NCI-H2107 treated with DMSO at 0.1 percent for 48 hours (cell line): ENCODE measurements at regions not wholly inside any gene's neighbourhood (a gene's known extent, or its start where the extent isn't known, plus 50 kb on each side); places are given as distances from the start of the nearest gene placed in this dataset.
"Not testable (repeated sequence)": the region's sequence is repeated elsewhere in the genome, so short reads cannot be mapped to it uniquely, and the experiment has no call there.

Experiments used
- DNase-seq: peaks from one replicate; lab custom pipeline; 2025; ENCODE audit not compliant: unreplicated experiment; lab: John Stamatoyannopoulos, UW

DNA sequence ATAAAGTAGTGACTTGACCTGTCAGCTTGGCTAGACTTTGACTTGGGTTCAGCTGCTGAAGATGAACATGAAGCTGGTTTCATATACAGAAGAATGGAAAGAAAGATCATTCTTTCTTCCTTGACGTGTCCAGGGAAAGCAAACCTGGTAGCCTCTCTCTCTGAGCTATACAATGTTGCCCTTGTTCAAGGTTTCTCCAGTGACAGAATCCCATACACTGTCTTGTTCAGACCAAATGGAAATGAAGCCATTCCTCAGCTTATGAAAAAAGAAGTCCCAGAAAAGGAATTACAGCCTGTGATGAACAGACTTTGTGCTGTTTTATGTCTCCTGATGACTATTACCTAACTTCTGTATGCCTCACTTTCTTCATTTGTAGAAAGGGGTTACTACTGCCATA, 349.8 kb upstream of the KLF4 start:
- DNase-seq: no peak

DNA sequence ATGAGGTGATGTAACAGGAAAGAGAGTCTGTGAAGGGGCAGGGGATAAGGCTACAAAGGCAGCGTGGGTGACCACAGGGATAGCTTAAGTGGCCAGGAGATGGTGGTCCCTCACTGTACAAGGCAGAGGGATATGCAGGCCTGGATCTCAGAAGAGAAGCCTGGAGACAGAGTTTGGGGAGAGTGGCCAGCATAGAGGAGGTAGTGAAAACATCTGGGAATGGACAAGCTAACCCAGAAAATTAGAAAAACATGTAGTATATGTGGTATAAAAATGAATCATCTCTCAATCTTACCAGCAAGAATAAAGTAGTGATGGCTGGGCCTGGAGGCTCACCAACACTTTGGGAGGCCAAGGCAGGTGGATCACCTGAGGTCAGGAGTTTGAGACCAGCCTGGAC, 349.2 kb upstream of the KLF4 start:
- no peak for DNase-seq

DNA sequence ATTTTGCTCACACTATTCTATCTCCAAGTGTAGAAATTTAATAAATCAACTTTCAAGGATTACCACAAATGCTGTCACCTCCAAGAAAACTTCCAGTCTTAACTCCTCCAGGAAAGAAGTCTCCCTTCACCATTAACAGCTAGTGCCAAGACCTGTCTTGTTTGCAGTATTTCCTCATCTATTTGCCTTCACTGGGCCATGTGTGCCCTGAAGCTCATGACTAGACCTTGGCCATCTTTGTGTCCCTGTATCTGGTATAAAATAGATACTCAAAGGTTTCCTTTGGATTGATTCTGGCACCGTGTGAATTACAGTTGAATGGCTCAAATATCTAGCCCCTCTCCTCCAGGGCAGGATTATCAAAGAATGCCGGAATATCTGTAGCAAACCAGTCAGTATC, 346.7 kb upstream of the KLF4 start:
- DNase-seq: no peak

DNA sequence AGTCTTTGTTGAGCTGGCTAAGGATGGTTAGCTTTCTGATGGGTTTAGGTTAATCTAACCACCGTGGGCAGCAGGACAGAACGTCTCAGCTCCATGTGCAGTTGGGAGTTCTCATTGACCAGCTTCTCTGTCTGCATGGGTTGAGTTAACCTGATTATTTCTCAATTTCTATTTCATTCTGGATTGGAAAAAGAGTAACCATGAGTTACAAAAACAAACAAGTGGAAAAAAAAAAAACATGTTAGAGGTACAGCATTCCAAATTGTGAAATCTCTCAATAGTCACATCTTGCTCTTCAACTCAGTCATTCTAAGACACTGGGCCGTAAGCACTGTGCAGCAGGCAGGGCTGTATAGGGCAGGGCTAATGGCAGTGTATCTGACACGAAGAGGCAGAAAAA, 343.7 kb upstream of the KLF4 start:
- DNase-seq: no peak

DNA sequence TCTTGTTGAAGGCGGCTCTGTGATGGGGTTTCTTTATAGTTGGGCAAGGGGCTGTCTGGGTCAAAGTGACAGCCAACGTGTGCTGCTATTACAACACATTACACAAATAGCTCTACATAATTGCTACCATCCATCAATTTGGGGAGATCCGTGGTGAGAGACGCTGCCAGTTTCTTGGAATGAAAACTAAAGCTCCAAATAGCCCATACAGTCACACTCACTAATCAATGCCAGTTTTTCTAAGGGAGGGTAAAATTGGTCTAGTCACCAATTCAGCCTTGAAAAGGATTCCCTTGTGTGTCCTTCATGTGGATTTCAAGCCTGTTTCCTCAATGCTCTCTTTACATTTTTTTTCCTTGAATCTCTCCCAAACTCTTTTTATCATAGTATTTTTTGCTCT, 343.3 kb upstream of the KLF4 start:
- no peak for DNase-seq

DNA sequence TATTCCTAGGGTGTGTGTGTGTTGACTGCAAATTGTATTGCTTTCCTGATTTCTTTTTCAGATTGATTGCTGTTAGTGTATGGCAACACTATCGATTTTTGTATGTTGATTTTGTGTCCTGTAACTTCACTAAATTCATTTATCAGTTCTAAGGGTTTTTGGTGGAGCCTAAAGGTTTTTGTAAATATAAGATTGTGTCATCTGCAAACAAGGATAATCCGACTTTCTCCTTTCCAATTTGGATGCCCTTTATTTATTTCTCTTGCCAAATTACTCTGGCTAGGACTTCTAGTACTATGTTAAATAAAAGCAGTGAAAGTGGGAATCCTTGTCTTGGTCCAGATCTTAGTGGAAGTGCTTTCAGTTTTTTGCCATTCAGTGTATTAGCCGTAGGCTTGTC, 340.9 kb upstream of the KLF4 start:
- DNase-seq: no peak

DNA sequence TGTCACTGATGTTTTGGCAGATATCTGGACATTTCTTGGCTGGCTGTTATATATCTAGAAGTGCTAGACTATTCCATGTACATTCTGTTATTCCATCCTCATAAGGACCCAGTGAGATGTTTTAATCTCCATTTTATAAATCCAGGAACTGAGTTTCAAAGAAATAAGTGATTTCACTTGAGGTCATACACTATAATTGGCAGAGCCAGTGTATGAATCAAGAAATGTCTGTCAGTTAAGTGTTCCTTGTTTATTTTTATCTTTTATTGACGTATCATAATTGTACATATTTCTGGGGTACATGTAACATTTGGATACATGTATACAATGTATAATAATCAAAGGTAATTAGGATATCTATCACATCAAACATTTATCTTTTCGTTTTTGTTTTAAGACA, 338.3 kb upstream of the KLF4 start:
- no peak for DNase-seq

DNA sequence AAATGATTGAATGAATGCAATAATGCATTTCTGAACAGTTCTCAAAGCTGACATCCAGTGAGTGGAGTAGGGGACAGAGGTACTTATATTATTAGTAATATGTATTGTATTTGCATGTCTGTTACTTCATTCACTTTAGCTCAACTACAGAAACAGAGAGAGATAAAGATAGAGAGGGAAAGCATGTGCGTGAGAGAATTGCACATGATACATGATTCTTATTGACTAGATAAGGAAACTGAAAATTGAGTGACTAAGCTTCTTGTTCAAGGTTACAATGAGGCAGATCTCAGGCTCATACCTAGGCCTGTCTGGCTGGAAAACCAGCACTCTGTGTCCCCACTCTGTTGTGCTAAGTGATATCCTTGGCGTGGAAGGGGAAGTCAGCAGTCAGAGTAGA, 337.7 kb upstream of the KLF4 start:
- no peak for DNase-seq

DNA sequence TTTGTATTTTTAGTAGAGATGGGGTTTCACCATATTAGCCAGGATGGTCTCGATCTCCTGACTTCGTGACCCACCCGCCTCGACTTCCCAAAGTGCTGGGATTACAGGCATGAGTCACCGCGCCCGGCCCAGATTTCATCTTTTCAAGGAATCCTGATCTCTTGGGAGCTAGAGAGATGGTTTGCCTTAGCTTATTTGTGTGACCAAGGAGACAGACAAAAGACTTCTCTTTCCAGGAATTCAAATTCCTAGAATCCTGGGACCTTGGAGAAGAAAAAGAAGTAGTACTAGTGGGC, 337.1 kb upstream of the KLF4 start:
- not testable (repeated sequence) for DNase-seq

DNA sequence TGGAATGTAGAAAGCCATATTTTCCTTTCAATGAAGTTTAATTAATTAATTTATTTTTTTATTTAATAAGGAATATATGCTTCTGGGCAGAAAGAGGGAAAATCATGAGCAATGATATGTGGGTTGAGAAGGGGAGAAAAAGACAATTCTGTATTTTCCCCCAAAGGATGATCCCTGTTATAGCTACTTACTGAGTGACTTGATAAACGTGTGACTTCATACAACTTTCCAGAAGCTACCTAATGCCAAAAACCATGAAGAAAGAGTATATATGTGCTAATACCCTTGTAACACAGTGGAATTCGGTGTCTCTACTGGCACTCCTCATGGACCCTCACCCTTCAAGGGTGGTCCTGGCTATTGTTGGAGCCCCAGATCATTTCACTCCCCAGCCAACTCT, 335.0 kb upstream of the KLF4 start:
- DNase-seq: no peak

DNA sequence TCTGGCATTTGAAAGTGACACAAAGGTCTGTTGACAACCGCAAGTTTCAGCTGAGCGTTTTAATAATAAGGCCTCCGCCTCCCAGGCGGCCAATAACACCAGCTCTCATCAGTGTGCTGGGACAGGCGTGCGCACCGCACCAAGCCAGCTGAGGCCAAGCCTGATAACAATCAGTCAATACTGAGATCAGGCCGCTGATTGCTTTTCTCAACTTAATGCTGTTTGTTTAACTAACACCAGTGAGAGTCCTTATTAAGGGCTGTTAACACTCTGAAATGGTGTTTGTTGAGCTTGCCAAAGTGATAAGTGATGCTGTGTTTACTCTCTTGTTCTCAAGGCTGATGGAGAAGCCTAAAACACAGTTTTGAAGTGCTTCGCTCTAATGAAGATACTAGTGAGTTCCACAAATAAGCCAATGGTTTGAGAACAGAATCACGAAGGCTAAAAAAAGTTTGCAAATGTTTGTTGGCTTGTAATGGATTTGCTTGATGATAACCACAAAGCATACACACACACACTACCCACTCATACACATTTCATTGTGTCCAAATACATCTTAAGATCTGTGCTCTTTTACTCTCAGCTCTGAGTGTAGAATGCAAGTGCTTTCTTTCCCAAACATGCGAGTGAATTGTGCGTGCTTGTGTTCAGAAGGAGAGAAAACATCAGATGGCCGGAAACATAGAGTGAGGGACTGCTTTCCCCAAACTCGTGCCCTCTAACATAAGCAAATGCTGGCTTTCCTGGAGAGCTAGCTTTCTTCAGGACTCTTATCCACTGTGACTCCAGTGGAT, 330.4 kb upstream of the KLF4 start:
- peak; percentile 0 for DNase-seq

DNA sequence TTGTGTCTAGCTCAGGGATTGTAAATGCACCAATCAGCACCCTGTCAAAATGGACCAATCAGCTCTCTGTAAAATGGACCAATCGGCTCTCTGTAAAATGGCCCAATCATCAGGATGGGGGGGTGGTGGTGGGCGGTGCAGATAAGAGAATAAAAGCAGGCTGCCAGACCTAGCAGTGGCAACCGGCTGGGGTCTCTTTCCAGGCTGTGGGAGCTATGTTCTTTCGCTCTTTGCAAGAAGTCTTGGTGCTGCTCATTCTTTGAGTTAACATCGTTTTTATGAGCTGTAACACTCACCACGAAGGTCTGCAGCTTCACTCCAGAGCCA, 328.9 kb upstream of the KLF4 start:
- not testable (repeated sequence) for DNase-seq

DNA sequence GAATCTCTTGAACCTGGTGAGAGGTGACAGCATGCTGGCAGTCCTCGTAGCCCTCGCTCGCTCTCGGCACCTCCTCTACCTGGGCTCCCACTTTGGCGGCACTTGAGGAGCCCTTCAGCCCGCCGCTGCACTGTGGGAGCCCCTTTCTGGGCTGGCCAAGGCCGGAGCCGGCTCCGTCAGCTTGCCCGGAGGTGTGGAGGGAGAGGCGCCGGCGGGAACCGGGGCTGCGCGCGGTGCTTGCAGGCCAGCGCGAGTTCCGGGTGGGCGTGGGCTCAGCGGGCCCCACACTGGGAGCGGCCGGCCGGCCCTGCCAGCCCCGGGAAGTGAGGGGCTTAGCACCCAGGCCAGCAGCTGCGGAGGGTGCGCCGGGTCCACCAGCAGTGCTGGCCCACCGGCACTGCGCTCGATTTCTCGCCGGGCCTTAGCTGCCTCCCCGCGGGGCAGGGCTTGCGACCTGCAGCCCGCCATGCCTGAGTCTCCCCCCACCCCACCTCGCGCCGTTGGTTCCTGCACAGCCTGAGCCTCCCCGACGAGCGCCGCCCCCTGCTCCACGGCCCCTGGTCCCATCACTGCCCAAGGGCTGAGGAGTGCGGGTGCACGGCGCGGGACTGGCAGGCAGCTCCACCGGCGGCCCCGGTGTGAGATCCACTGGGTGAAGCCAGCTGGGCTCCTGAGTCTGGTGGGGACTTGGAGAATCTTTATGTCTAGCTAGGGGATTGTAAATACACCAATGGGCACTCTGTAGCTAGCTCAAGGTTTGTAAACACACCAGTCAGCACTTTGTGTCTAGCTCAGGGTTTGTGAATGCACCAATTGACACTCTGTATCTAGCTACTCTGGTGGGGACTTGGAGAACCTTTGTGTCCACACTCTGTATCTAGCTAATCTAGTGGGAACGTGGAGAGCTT, 328.3 kb upstream of the KLF4 start:
- not testable (repeated sequence) for DNase-seq

DNA sequence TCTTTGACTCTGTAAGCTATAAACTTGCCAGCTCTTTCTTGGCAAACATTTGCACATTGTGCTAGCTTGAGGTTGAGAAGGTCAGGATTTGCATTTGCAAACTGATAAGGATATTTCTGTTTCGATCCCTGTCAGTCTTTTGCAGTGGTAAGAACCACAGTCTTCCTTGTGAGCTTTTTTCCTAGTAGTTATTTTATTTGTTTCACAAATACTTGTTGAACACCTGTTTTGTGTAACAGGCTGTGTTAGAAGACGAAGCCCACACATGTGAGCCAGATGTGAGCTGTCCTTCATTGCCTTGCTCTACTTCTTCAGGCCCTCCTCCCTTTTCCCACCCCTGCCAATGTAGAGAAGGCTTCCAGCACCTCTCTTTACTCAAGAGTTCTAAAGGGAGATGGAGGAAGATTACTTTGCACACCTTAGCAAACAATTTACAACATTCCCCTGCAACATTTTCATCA, 327.0 kb upstream of the KLF4 start:
- no peak for DNase-seq

DNA sequence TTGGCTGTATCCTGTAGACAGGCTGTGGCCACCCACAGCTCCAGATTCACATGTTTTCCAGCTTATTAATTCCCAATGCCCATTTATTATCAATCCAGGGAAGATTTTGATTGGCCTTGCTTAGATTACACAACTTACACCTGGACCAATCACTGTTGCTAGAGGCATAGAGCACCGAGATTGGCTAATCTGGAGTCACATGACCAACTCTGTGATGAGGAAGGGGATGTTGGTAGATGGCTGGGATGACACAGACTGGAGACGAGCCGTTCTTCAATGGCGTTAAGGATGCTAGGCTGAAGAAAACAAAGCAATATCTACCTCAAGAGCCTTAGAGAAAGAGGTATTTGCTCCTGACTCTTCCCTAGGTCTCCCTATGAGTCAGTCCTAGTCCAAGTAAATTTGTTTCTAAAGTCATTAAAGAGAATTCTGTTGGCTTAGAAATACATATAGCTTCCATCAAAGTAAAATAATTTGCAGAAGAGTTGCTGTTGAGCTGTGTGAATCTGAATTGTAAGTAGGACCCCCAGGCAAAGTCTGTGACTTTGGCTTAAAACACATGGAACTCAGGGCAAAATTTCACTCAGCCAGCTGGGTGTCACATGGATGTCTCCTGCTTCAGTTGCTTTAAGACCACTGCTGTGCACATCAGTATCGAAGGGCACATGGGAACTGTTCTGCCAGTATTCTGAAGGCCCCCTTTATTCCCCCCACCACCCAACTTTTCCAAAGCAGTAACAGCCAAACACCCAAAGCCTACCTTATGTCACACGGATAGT, 326.4 kb upstream of the KLF4 start:
- DNase-seq: no peak

DNA sequence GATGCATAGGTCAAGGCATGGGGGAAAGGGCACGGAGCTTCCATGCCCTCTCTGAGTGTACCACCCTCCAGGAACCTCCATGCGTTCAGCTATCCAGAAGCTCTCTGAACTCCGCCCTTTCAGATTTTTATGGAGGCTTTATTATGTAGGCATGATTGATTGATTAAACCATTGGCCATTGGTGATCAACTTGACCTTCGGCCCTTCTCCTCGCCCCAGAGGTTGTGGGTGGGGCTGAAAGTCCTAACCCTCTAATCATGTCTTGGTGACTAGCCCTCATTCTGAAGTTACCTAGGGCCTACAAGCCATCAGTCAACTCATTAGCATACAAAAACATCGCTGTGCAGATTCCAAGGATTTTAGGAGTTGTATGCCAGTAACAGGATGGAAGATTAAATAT, 323.7 kb upstream of the KLF4 start:
- DNase-seq: no peak

DNA sequence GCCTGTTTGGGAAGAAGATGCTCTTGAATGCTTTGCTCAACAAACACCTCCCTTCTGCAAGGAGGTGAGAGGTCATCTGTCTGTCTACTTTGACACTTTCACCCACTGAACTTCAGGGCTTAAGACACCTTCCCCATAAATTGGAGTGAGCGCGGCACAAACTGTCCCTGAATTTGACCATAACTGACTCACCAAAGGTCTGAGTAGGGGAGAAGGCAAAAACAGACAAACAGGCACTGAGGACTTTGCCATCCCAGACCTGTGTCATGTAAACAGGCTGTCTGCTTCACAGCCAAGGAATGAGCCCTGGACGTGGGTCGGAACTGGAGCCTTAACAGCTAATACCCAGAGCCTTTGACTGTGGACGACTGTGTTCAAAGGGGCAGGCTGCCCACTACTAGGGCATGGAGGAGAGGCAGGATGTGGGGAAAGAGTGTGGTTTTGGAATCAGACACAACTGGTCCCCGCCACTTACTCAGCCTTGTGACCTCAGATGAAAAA, 320.9 kb upstream of the KLF4 start:
- no peak for DNase-seq

DNA sequence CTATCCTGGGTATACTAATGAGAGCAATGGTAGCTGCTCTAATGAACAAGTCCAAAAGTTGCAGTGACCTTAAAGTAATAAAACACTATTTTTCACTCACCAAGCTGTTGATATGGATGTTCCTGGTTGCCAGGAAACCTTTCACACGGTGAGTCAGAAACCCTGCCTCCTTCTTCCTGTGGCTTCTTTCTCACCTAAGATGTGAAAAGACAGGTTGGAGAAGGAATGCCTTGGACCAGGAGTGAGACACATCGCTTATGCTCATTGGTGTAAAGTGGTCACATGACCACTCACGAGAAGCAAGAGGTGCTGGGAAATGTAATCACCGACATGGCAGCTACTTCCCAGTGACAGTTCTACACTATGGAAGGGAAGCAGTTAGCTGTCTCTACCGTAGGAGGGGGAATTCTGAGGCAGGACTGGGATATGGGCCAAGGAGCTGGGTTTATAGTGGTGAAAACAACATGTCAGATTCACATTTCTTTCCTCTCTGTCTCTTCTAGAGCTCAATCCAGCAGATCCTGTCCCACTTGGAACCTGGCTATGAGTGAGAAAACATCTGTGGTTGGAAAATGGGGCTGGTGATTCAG, 320.4 kb upstream of the KLF4 start:
- DNase-seq: no peak

DNA sequence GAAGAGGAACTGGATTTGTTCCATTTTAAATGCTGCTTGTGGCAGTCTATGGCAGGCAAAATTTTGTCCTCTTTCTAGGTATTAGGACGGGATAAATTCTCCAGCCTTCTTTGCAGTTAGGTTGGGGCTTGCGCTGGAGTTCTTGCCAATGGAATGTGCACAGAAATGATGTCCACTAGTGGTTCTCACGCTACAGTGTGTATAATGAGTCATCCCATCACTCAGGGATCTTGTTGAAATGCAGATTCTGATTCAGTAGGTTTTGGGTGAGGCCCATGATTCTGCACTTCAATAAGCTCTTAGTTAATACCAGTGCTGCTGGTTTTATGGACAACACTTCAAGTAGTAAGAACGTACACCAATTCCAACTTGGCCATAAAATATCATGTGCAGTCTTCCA, 317.6 kb upstream of the KLF4 start:
- no peak for DNase-seq

DNA sequence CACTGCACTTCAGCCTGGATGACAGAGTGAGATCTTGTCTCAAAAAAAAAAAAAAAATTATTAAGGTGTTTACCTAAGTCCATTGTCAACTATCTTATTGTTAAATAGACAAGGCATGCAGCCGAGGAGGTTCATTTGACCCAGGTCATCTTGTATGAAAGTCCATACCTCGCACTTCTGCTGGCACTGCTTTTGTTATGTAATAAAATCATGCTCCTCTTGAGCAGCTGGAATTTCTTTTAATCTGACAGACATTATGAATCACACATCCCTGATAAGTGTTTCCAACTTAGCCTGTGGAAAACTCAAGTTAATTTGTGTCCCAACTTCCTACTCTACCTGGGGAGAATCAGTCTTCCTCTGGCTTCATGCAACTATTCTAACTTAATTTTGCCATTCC, 315.6 kb upstream of the KLF4 start:
- DNase-seq: no peak

DNA sequence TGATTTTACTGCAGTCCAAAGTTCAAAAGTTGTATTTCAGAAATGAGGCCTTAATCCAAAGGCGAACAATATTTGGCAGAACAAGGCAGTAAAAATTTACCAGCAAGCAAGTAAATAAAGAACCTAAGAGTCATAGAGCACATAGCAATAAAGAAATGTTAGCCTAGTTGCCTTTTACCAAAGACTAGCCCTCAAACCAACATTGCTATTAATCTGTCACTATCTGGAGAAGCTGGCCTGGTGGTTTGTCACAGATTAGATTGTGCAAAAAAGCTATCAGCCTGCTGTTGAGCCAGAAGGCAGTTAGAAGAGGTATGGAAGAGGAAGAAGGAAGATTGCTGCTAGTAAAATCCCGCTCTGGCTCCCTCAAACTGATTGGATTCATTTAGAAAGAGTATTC, 304.7 kb upstream of the KLF4 start:
- no peak for DNase-seq
